Adrenal gland (tissue), 5 donors: ENCODE measurements at regions not wholly inside any gene's neighbourhood (a gene's known extent, or its start where the extent isn't known, plus 50 kb on each side); places are given as distances from the start of the nearest gene placed in this dataset.
"Not testable (repeated sequence)": the region's sequence is repeated elsewhere in the genome, so short reads cannot be mapped to it uniquely, and the experiment has no call there.

Experiments used
- CTCF ChIP-seq, 6 experiments: fragments of 450-650 bp in 4 of 6; fragments of 200-600 bp in 2 of 6; sonication (generic) in 1 of 6; IDR thresholded peaks; 1 replicate in 5 of 6; 2 replicates in 1 of 6; pipeline versions ENCODE4 v1.5.1 to v1.8.0; 2016 to 2021; ENCODE audit warnings: antibody characterized with exemption in 6 of 6, mild to moderate bottlenecking in 2 of 6, moderate library complexity in 1 of 6
- POLR2A ChIP-seq, 2 donors: fragments of 450-650 bp; IDR thresholded peaks; one replicate each; pipeline ENCODE4 v1.6.1; 2017; ENCODE audit warnings: antibody characterized with exemption in 2 of 2, mild to moderate bottlenecking in 2 of 2, moderate library complexity in 1 of 2
- donor health status: DM: no; HTN: no; CAD: no.

GRCh38 chr1:149243572-149243971, 140.2 kb upstream of the NBPF9 start:
- not testable (repeated sequence) for TF ChIP-seq CTCF, POLR2A (IDR thresholded peaks at IDR 0.05)
